ENCODE measurements at regions not wholly inside any gene's neighbourhood (a gene's known extent, or its start where the extent isn't known, plus 50 kb on each side); places are given as distances from the start of the nearest gene placed in this dataset.

DNA sequence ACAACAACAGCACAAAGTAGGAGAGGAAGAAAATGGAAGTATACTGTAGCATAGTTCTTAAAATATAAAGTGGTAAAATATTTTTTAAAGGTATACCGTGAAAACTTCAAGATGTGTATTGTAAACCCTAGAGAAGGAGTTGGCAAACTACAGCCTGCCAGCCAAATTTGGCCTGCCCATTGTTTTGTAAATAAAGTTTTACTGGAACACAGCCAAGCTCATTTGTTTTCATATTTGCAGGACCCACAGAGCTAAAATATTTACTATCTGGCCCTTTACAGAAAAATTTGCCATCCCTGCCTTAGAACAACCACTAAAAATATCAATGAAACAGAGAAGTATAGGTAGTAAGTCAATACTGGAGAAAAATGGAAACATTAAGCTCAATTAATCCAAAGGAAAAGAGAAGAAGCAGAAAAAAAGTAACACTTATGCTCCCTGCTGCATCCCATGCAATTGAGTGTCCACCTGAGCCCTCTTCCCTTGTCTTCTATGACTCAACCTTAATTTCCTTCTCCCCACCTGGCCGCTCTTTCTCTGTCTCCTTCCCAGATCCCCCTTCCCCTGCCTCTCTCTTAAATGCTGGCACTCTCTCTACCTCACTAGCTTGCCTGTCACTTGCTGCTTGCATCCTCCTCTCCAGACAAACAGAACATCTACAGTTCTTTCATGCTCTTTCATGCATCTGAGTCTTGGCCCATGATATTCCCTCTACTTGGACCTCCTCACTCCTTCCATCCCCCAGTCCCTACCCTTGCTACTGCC lies 50.6 kb upstream of the FER start:
- Mint-ChIP-seq H3K9me3 (no peaks in the 10 kb centered on the region), H3K4me1 (peaks cover 3% of the 10 kb centered on the region), H3K36me3 (ENCODE audit: low read depth) (no peaks in the 10 kb centered on the region), H3K27me3 (no peaks in the 10 kb centered on the region), H3K4me3 (no peak overlapping the region), H3K27ac (no peak overlapping the region)
- intact Hi-C loops (cut with micrococcal nuclease), result no loop called here
- ATAC-seq (ENCODE audit: low read depth), result no peak
- CTCF ChIA-PET, result no interaction called here
- no peak for DNase-seq
- no peak for TF ChIP-seq CTCF (IDR thresholded peaks at IDR 0.05)
- POLR2A ChIA-PET, result no interaction called here

- Mint-ChIP-seq H3K4me1 (peaks cover 3% of the 10 kb centered on the region), H3K27ac (no peak overlapping the region), H3K4me3 (no peak overlapping the region), H3K27me3 (no peaks in the 10 kb centered on the region), H3K36me3 (ENCODE audit: low read depth) (no peaks in the 10 kb centered on the region), H3K9me3 (no peaks in the 10 kb centered on the region)
- ChIA-PET CTCF (no interaction called here), POLR2A (no interaction called here)
- DNase-seq (no peak), ATAC-seq (ENCODE audit: low read depth) (no peak)
- intact Hi-C loops (cut with micrococcal nuclease), result no loop called here
- no peak for TF ChIP-seq CTCF (IDR thresholded peaks at IDR 0.05)
Measured at GRCh38 chr5:108696407-108696806, 51.3 kb upstream of the FER start.

DNA sequence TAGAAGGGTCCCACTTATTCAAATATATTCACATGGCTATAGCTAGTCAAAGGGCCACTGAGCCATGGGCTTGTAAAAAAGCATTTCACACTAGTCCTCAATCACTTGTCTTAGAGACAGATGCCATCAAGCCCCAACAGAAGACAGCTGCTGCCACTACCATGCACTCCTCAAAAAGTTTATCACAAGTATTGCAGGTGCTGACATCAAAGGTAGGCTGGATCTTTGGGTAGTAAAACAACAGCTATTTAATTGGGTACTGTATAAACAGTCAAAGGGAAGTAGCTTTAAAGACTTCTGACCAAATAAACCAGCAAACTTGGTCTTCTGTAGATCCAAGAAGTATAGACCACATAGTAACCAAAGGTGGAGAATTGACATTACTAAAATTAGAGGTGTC lies 59.2 kb upstream of the FER start:
- POLR2A ChIA-PET, result interaction anchor here (0.7 kb wide), 1 partner anchor 43 kb away, joined by 3 read pairs; no protein-coding TSS in a partner anchor
- DNase-seq, result no peak
- TF ChIP-seq CTCF (IDR thresholded peaks at IDR 0.05), result no peak
- no peaks in the 10 kb centered on the region for H3K36me3 Mint-ChIP-seq (ENCODE audit: low read depth)
- CTCF ChIA-PET, result no interaction called here
- no peak overlapping the region for H3K27ac Mint-ChIP-seq
- intact Hi-C loops (cut with micrococcal nuclease), result loop anchor here (10.0 kb wide), 2 partner anchors 406 to 476 kb away; no protein-coding TSS in a partner anchor
- H3K9me3 Mint-ChIP-seq, result no peaks in the 10 kb centered on the region
- H3K4me1 Mint-ChIP-seq, result peaks cover 15% of the 10 kb centered on the region
- H3K4me3 Mint-ChIP-seq, result no peak overlapping the region
- no peak for ATAC-seq (ENCODE audit: low read depth)
- H3K27me3 Mint-ChIP-seq, result no peaks in the 10 kb centered on the region

GRCh38 chr5:108687595-108688200 lies 60.0 kb upstream of the FER start:
- ATAC-seq (ENCODE audit: low read depth) (no peak), DNase-seq (no peak)
- POLR2A ChIA-PET, result interaction anchor here (0.7 kb wide), 1 partner anchor 44 kb away, joined by 3 read pairs; no protein-coding TSS in a partner anchor

More at GRCh38 chr5:108687595-108688200, 60.0 kb upstream of the FER start:
- no peak for TF ChIP-seq CTCF (IDR thresholded peaks at IDR 0.05)
- H3K27ac Mint-ChIP-seq, result no peak overlapping the region
- peaks cover 15% of the 10 kb centered on the region for H3K4me1 Mint-ChIP-seq
- H3K27me3 Mint-ChIP-seq, result no peaks in the 10 kb centered on the region
- H3K4me3 Mint-ChIP-seq, result no peak overlapping the region
- intact Hi-C loops (cut with micrococcal nuclease), result loop anchor here (10.0 kb wide), 2 partner anchors 407 to 477 kb away; no protein-coding TSS in a partner anchor
- H3K9me3 Mint-ChIP-seq, result no peaks in the 10 kb centered on the region
- no peaks in the 10 kb centered on the region for H3K36me3 Mint-ChIP-seq (ENCODE audit: low read depth)
- CTCF ChIA-PET, result interaction anchor here (1.0 kb wide), 1 partner anchor 43 kb away, joined by 3 read pairs; no protein-coding TSS in a partner anchor

All from activated B cell treated with CpG ODN at 0.5 μM for 24 hours (primary cell).